SK-N-SH treated with all-trans-retinoic acid at 6 μM for 48 hours (cell line): ENCODE measurements at regions not wholly inside any gene's neighbourhood (a gene's known extent, or its start where the extent isn't known, plus 50 kb on each side); places are given as distances from the start of the nearest gene placed in this dataset.

ENCODE experiments used
- ATAC-seq: fragments of 200-7000 bp; cut with Tn5 transposase; 3 replicates; pipeline ENCODE4 v1.9.1; 2020; ENCODE audit warnings: mild to moderate bottlenecking, moderate library complexity
- ARNTL ChIP-seq: fragments of 450-650 bp; formaldehyde crosslinking; IDR thresholded peaks from 2 replicates; pipeline ENCODE4 v1.5.0; 2020; ENCODE audit warnings: low read depth, mild to moderate bottlenecking, moderate library complexity, borderline replicate concordance
- CREB5 ChIP-seq: fragments of 250-450 bp; sonication (Bioruptor Pico); IDR thresholded peaks from 2 replicates; pipeline ENCODE4 v1.5.1; 2020; ENCODE audit warnings: low read depth, mild to moderate bottlenecking, moderate library complexity
- CSDC2 ChIP-seq: fragments of 250-450 bp; sonication (Bioruptor Pico); IDR thresholded peaks from 2 replicates; pipeline ENCODE4 v1.5.0; 2020; ENCODE audit warnings: mild to moderate bottlenecking, moderate library complexity
- CSRNP3 ChIP-seq: fragments of 250-450 bp; sonication (Bioruptor Pico); IDR thresholded peaks from 2 replicates; pipeline ENCODE4 v1.5.1; 2021; ENCODE audit warnings: mild to moderate bottlenecking, moderate library complexity
- ESRRG ChIP-seq: fragments of 250-450 bp; sonication (Bioruptor Pico); IDR thresholded peaks from 2 replicates; pipeline ENCODE4 v1.6.1; 2021; ENCODE audit warnings: mild to moderate bottlenecking
- GLIS3 ChIP-seq: fragments of 250-450 bp; sonication (Bioruptor Pico); IDR thresholded peaks from 2 replicates; pipeline ENCODE4 v1.5.0; 2020; ENCODE audit warnings: mild to moderate bottlenecking, moderate library complexity
- ISL1 ChIP-seq: fragments of 250-450 bp; sonication (Bioruptor Pico); IDR thresholded peaks from 2 replicates; pipeline ENCODE4 v2.1.2; 2022; ENCODE audit warnings: mild to moderate bottlenecking, moderate library complexity
- OSR1 ChIP-seq: fragments of 250-450 bp; sonication (Bioruptor Pico); IDR thresholded peaks from 2 replicates; pipeline ENCODE4 v1.8.0; 2022; ENCODE audit warnings: moderate library complexity, mild to moderate bottlenecking, inconsistent platforms
- PATZ1 ChIP-seq: fragments of 250-450 bp; sonication (Bioruptor Pico); IDR thresholded peaks from 2 replicates; pipeline ENCODE4 v1.8.0; 2020; ENCODE audit warnings: mild to moderate bottlenecking, moderate library complexity, borderline replicate concordance
- POU6F1 ChIP-seq: fragments of 250-450 bp; sonication (Bioruptor Pico); IDR thresholded peaks from 2 replicates; pipeline ENCODE4 v1.8.0; 2021; ENCODE audit warnings: low read depth, mild to moderate bottlenecking, moderate library complexity, borderline replicate concordance
- PPARA ChIP-seq: fragments of 250-450 bp; sonication (Bioruptor Pico); IDR thresholded peaks from 2 replicates; pipeline ENCODE4 v1.5.0; 2020; ENCODE audit warnings: mild to moderate bottlenecking, borderline replicate concordance
- SNAI2 ChIP-seq: fragments of 250-450 bp; sonication (Bioruptor Pico); IDR thresholded peaks from 2 replicates; pipeline ENCODE4 v1.5.0; 2020; ENCODE audit warnings: mild to moderate bottlenecking, moderate library complexity
- TCF4 ChIP-seq: fragments of 250-450 bp; sonication (Bioruptor Pico); IDR thresholded peaks from 2 replicates; pipeline ENCODE4 v1.8.0; 2021; ENCODE audit warnings: mild to moderate bottlenecking, moderate library complexity, borderline replicate concordance
- TOX ChIP-seq: fragments of 250-450 bp; sonication (Bioruptor Pico); IDR thresholded peaks from 2 replicates; pipeline ENCODE4 v1.8.0; 2021; ENCODE audit warnings: mild to moderate bottlenecking, moderate library complexity, borderline replicate concordance
- ZC3H10 ChIP-seq: fragments of 250-450 bp; sonication (Bioruptor Pico); IDR thresholded peaks from 2 replicates; pipeline ENCODE4 v1.5.1; 2021; ENCODE audit warnings: mild to moderate bottlenecking, moderate library complexity
- ZFP3 ChIP-seq: fragments of 250-450 bp; sonication (Bioruptor Pico); IDR thresholded peaks from 2 replicates; pipeline ENCODE4 v1.5.0; 2020; ENCODE audit warnings: mild to moderate bottlenecking, moderate library complexity
- ZFP30 ChIP-seq: fragments of 450-650 bp; formaldehyde crosslinking; IDR thresholded peaks from 2 replicates; pipeline ENCODE4 v1.5.0; 2022; ENCODE audit warnings: mild to moderate bottlenecking, moderate library complexity
- ZNF565 ChIP-seq: fragments of 450-650 bp; formaldehyde crosslinking; conservative IDR thresholded peaks from 2 replicates; pipeline ENCODE4 v1.5.0; 2020; ENCODE audit warnings: low read depth, mild to moderate bottlenecking, moderate library complexity
- ZNF70 ChIP-seq: fragments of 450-650 bp; formaldehyde crosslinking; IDR thresholded peaks from 2 replicates; pipeline ENCODE4 v1.5.0; 2020; ENCODE audit warnings: mild to moderate bottlenecking, moderate library complexity

GRCh38 chrX:88604433-88605221, 142.4 kb upstream of the CPXCR1 start:
- no peak for ATAC-seq
- no peak for TF ChIP-seq CSRNP3 (CRISPR knock-in tag)
- no peak for TF ChIP-seq ZNF70 (CRISPR knock-in tag)
- TF ChIP-seq GLIS3, result no peak
- no peak for TF ChIP-seq ZC3H10 (CRISPR knock-in tag)
- TF ChIP-seq PATZ1, result no peak
- no peak for TF ChIP-seq ISL1 (CRISPR knock-in tag)
- no peak for TF ChIP-seq TOX (CRISPR knock-in tag)
- no peak for TF ChIP-seq CREB5
- no peak for TF ChIP-seq SNAI2 (CRISPR knock-in tag)

GRCh38 chrX:88605222-88605583, 141.8 kb upstream of the CPXCR1 start:
- ATAC-seq, result no peak
- TF ChIP-seq ZC3H10 (CRISPR knock-in tag) (no peak), ARNTL (CRISPR knock-in tag) (no peak), ESRRG (CRISPR knock-in tag) (no peak), CSRNP3 (CRISPR knock-in tag) (no peak), POU6F1 (CRISPR knock-in tag) (no peak), TCF4 (CRISPR knock-in tag) (no peak), ISL1 (CRISPR knock-in tag) (no peak), CSDC2 (no peak), ZFP30 (no peak), ZNF565 (CRISPR knock-in tag) (no peak), GLIS3 (no peak)

GRCh38 chrX:88612870-88613329, 134.1 kb upstream of the CPXCR1 start:
- TF ChIP-seq ESRRG (CRISPR knock-in tag), result no peak
- TF ChIP-seq TOX (CRISPR knock-in tag), result no peak
- no peak for TF ChIP-seq ZC3H10 (CRISPR knock-in tag)
- no peak for TF ChIP-seq ZNF70 (CRISPR knock-in tag)
- TF ChIP-seq ZFP30, result no peak
- no peak for TF ChIP-seq SNAI2 (CRISPR knock-in tag)
- TF ChIP-seq ZFP3 (CRISPR knock-in tag), result no peak
- no peak for TF ChIP-seq TCF4 (CRISPR knock-in tag)
- TF ChIP-seq PPARA (CRISPR knock-in tag), result no peak
- TF ChIP-seq OSR1 (CRISPR knock-in tag), result no peak
- TF ChIP-seq CSRNP3 (CRISPR knock-in tag), result no peak
- no peak for TF ChIP-seq ZNF565 (CRISPR knock-in tag)
- no peak for TF ChIP-seq CREB5
- TF ChIP-seq POU6F1 (CRISPR knock-in tag), result no peak
- no peak for TF ChIP-seq CSDC2
- no peak for ATAC-seq
